Gastroesophageal sphincter (tissue), 3 donors: ENCODE measurements at regions not wholly inside any gene's neighbourhood (a gene's known extent, or its start where the extent isn't known, plus 50 kb on each side); places are given as distances from the start of the nearest gene placed in this dataset.

ENCODE experiments used
- CTCF ChIP-seq, 4 experiments: fragments of 200-600 bp in 2 of 4; fragments of 450-650 bp in 2 of 4; sonication (generic) in 1 of 4; IDR thresholded peaks; one replicate each; pipeline ENCODE4 v1.5.1; 2017 to 2019; ENCODE audit warnings: antibody characterized with exemption in 4 of 4, mild to moderate bottlenecking in 2 of 4, moderate library complexity in 2 of 4
- EP300 ChIP-seq: sonication (generic); formaldehyde crosslinking; IDR thresholded peaks from one replicate; pipeline ENCODE4 v1.6.1; 2017; ENCODE audit warnings: antibody characterized with exemption, mild to moderate bottlenecking

GRCh38 chr3:78427303-78427702 lies 1340.5 kb downstream of the ROBO1 start:
- TF ChIP-seq CTCF (IDR thresholded peaks at IDR 0.05) (no peak), EP300 (no peak)
